GM19240 (cell line): ENCODE measurements at regions not wholly inside any gene's neighbourhood (a gene's known extent, or its start where the extent isn't known, plus 50 kb on each side); places are given as distances from the start of the nearest gene placed in this dataset.
"Not testable (repeated sequence)": the region's sequence is repeated elsewhere in the genome, so short reads cannot be mapped to it uniquely, and the experiment has no call there.

ENCODE experiments used
- DNase-seq: peaks from one replicate; pipeline ENCODE4 v3.0.0; 2011; ENCODE audit warnings: low spot score; ENCODE audit not compliant: insufficient read length

- not testable (repeated sequence) for DNase-seq
Measured at GRCh38 chrX:42157923-42158322, 234.6 kb upstream of the CASK start.

GRCh38 chrX:42151808-42152207 lies 228.5 kb upstream of the CASK start:
- DNase-seq = no peak

GRCh38 chrX:42149765-42150164 lies 226.4 kb upstream of the CASK start:
- no peak for DNase-seq

DNA sequence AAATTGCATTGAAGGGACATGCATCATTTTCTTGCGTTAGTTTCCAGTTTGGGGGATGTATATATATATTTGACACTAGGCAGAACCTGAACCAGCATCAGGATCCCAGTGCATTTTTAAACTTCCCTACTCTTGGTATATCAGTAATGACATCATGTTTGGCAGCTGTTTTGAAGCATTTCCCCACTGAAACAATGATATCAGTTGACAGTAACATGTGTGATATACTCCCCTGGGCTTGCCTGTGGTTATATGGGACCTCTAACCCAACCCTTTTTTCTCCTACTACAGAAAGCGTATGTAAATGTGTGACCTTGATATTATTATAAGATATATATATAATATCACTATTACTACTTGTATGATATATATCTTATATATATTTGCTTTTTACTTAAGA lies 225.9 kb upstream of the CASK start:
- no peak for DNase-seq

DNA sequence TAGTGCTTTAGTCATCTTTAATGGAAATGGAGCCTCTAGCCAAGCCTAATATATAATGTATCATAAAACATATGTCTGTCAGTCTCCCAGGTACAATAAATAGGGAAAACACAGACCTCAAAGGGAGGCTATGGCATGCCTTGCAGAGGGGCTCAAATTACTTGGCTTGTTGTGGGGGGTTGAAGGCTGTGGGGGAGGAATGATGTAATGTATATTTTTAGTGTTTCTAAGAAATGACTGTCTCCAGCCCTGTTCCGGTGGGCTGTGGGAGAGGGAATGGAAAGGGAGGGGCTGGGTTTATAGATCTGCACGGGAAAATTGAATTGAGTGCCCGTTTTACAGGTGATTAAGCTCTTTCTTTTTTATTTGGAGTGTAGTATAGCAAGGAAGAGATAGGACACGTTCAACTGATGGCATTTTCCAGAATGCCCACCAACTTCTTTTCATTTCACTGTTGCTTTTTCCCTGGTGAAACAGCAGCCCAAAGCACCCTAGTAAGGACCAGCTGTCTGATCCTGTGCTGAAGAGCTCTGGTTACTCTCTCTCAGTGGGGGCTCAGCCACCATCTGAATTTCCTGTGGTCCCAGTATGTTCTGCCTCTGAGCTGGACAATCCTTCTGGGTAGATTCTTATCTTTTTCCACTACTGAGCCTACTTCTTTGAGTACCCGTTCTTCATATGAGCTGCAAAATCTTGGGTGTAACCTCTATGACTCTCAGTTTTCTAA lies 220.7 kb upstream of the CASK start:
- DNase-seq = no peak

DNA sequence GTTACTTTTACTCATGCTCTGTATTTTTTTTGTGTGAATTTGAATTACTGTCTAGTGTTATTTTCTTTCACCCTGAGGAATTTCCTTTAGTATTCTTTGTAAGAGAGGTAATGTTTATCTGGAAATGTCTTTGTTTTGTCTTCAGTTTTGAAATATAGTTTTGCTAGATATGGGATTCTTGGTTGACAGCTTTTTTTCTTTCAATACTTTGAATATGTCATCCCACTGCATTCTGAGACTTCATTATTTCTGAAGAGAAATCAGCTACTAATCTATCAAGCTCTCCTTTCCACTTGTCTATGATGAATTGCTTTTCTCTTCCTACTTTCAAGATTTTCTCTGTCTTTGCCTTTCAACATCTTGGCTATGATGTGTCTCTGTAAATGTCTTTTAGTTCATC lies 217.0 kb upstream of the CASK start:
- DNase-seq = no peak

GRCh38 chrX:42135583-42136228 lies 212.4 kb upstream of the CASK start:
- DNase-seq = no peak

- no peak for DNase-seq
Measured at GRCh38 chrX:42131856-42132255, 208.5 kb upstream of the CASK start.

GRCh38 chrX:42129022-42129940 lies 205.9 kb upstream of the CASK start:
- DNase-seq = no peak

DNA sequence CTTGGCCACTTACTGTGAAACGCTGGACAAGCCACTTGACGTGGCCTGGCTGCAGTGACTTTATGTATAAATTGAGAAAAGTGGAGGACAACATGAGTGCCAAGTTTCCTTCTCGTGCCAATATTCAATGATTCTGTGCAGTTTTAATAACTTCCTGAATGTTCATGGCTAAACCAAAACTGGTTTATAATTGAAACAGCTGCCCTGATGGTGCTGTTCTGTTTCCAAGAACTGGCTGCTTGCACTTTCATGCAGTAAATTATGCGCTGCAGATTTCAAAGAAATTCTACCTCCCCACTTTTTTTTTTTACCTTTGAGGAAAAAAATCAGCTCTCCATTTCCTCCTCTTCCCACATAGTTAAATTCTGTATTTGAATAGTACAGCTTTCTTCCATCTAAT lies 205.2 kb upstream of the CASK start:
- DNase-seq = no peak

DNA sequence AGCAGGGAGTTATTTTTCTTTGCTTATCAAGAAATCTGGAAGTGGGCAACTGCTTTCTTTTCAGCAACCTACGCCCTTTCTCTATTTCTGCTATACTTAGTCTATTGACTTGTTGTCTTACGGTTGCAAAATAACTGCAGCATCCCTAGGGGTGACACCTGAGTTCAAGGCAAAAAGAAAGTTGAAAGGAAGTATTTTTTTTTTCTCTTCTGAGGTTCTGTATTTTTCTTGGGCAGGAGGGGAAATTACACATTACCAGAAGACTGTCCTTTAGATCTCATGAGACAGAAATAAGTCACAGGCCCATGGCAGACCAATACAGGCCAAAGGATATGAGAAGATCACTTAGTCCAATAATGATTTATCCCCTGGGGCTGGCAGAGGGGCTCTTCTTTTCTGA lies 204.7 kb upstream of the CASK start:
- no peak for DNase-seq

DNA sequence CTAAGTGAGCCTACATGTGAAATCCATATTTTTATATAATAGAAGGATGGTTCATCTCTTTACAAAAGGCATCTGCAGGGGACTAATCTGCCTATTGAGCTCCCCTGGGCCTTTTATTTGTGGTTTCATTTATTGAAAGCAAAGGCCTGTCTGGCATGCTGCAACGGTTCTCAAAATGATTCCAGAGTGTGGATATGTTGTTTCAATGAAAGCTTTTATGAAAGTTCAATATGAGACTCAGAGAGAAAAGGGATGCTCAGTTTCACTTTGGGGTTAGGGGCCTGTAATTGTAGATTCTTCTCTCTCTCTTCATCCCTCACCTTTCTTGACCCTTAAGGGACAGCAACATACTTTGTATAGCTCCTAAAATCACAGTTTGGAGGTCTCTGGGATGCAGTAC lies 204.2 kb upstream of the CASK start:
- no peak for DNase-seq

DNA sequence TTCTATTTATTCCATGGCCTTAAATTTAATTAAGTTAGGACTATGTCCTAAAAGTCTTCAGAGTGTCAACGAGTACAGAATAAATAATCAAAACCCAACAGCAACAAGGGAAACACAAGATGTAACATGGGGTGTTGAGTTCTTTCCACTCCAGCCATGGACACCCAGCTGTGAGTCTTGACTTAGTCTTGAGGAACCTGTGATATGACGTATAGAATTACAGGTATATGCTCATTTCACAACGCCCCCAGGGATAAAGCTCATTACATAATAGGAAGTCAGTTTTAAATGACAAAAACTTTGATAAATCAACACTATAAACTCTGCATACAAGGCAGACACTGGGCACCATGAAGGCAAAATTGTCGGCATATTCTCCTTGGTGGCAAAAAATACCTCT lies 200.0 kb upstream of the CASK start:
- no peak for DNase-seq

GRCh38 chrX:42119076-42119475 lies 195.7 kb upstream of the CASK start:
- DNase-seq = no peak

- no peak for DNase-seq
Measured at GRCh38 chrX:42117318-42117717, 194.0 kb upstream of the CASK start.

DNA sequence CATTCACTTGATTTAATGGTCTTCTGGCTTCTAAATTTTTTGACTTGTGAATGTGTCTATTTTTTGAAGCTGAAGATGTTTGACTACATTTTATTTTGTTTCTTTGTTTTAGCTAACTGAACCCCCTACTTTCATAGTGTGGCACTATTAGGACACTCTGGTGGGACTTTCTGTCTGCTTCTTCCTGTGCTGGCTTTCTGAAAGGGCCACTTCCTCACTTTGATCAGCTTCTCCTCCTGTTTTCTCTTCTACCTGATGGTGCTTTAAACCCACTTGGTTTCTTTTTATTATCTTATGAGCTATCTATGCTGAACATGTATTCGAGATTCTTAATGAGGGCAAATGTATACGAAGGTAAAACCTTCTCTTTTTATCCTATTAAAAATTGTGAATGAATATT lies 186.1 kb upstream of the CASK start:
- DNase-seq = no peak

- DNase-seq = no peak
Measured at GRCh38 chrX:42107495-42108488, 184.4 kb upstream of the CASK start.

- DNase-seq = no peak
Measured at GRCh38 chrX:42106556-42106955, 183.2 kb upstream of the CASK start.

DNA sequence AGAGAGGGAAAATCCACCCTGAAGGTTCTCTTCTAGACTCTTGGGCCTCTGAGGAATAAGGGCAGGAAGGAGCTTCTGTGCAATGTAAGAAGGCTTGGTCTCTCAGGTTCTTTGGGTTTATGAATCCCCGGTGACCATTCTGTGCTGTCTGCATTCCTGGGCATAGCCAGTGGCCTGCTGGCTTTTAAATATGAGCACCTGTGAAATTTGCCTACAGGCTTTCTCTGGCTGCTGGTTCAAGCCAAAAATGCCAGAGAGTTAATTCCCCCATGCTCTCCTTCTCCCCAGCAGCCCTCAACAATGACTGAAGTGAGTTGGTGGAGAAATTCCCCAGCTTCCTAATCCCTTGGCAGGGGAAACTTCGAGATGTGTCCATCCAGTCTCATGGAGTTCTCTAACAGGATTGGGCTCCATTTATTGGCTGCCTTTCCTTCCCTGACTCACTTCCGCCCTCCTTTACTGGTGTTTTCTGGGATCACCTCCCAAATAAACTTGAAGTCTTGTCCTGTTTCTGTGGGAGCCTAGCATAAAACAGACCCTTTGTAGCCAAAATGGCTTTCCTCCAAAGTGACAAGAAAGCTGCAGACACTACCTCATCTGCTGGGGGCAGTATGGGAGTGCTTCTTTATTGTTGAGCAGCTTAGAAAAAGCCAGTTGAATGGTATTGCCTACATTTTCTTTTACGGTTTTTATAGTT lies 179.4 kb upstream of the CASK start:
- no peak for DNase-seq

DNA sequence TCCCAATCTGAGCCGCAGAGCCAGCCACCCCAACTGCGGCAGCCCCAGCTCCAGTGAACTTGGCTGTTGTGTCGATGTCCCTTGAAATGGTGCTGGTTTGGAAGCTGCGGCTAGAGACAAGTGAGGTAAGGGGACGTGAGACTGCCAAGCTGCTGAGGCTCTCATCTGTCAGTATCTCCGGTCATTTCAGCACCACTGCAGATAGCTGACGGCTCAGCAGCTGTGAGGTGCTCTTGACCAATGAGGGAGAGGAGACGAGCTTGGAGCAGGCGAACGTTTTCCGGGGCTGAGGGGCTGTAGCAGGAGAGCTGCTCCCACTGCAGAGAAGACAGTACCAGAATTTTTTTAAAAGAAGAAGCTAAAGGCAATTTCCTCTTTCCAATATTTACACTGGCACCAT lies 175.5 kb upstream of the CASK start:
- DNase-seq = no peak
